Esophagus squamous epithelium (tissue), 5 donors: ENCODE measurements at regions not wholly inside any gene's neighbourhood (a gene's known extent, or its start where the extent isn't known, plus 50 kb on each side); places are given as distances from the start of the nearest gene placed in this dataset.

Source experiments
- DNase-seq: peaks from one replicate; lab custom pipeline; 2025; lab: John Stamatoyannopoulos, UW
- H3K27ac ChIP-seq, 4 donors: fragments of 200-600 bp; sonication (generic); one replicate each; pipeline ENCODE4 v1.5.1; 2016 to 2019; ENCODE audit warnings: mild to moderate bottlenecking in 1 of 4
- H3K27me3 ChIP-seq, 4 donors: fragments of 200-600 bp; sonication (generic); 1 replicate in 3 of 4; 2 replicates in 1 of 4; pipeline versions ENCODE4 v1.5.1 to v1.6.0; 2017 to 2021; ENCODE audit warnings: antibody characterized with exemption in 1 of 4
- H3K36me3 ChIP-seq, 3 donors: fragments of 200-600 bp; sonication (generic); one replicate each; pipeline ENCODE4 v1.5.1; 2016 to 2019
- H3K4me1 ChIP-seq, 3 donors: fragments of 200-600 bp; sonication (generic); one replicate each; pipeline ENCODE4 v1.5.1; 2017 to 2019
- H3K4me3 ChIP-seq, 4 donors: fragments of 200-600 bp; sonication (generic); 1 replicate in 3 of 4; 2 replicates in 1 of 4; pipeline ENCODE4 v1.5.1; 2016 to 2019; ENCODE audit warnings: mild to moderate bottlenecking in 2 of 4, moderate library complexity in 1 of 4
- H3K9me3 ChIP-seq, 3 donors: fragments of 200-600 bp; sonication (generic); one replicate each; pipeline ENCODE4 v1.5.1; 2016 to 2019
- CTCF ChIP-seq, 6 experiments: fragments of 450-650 bp in 4 of 6; fragments of 200-600 bp in 2 of 6; sonication (generic) in 2 of 6; IDR thresholded peaks; one replicate each; pipeline ENCODE4 v1.5.1; 2016 to 2019; ENCODE audit warnings: antibody characterized with exemption in 6 of 6, mild to moderate bottlenecking in 4 of 6, moderate library complexity in 4 of 6
- POLR2A ChIP-seq, 4 donors: fragments of 450-650 bp; IDR thresholded peaks; one replicate each; pipeline ENCODE4 v1.6.1; 2017; ENCODE audit warnings: antibody characterized with exemption in 4 of 4, mild to moderate bottlenecking in 4 of 4, moderate library complexity in 3 of 4
- WGBS, 2 donors: methylation state at CpG; one replicate each; pipeline ENCODE4 v1.1.5; 2018; 5-methylcytosine and 5-hydroxymethylcytosine counted together
- intact Hi-C: fragments of 100-400 bp; cut with DNase I; formaldehyde crosslinking; loops from one replicate; pipeline ENCODE4 v1.15.0; 2022
- donor health status: DM: yes; HTN: yes; CAD: no.

GRCh38 chr3:514192-514591 is 317.6 kb downstream of the CHL1 start:
- H3K9me3 ChIP-seq: no peaks in the 10 kb centered on the region
- no peak overlapping the region for H3K4me3 ChIP-seq
- DNase-seq: no peak
- H3K27me3 ChIP-seq: no peaks in the 10 kb centered on the region
- H3K27ac ChIP-seq: no peak overlapping the region
- no peaks in the 10 kb centered on the region for H3K36me3 ChIP-seq
- 49 to 63% methylated on average over 2 of the region's 2 CpGs for WGBS, 2 donors
- TF ChIP-seq POLR2A (IDR thresholded peaks at IDR 0.05) (no peak), CTCF (IDR thresholded peaks at IDR 0.05) (no peak)
- no peaks in the 10 kb centered on the region for H3K4me1 ChIP-seq
- intact Hi-C loops: no loop called here

DNA sequence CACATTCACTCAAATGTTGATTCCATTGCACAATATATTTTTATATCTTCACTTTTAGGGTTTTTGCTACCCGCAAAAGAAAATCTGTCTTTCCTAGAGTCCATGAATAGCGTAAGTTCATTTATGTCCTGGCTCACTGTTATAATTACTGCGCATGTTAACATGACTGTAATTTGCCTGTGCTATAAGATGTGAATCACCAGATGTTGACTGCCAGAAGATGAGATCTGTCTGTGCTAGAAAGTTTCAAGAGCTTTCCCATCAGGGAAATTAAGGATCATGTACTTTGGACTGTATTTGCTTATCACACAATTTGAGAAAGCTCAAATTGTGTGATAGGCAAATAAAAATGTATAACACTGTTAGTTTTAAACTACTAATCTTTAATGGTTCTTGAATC is 322.5 kb downstream of the CHL1 start:
- Histone ChIP-seq H3K36me3 (no peaks in the 10 kb centered on the region), H3K9me3 (no peaks in the 10 kb centered on the region), H3K27ac (no peak overlapping the region), H3K4me1 (no peaks in the 10 kb centered on the region), H3K4me3 (no peak overlapping the region), H3K27me3 (no peaks in the 10 kb centered on the region)
- intact Hi-C loops: no loop called here
- no peak for TF ChIP-seq POLR2A (IDR thresholded peaks at IDR 0.05)
- no peak for TF ChIP-seq CTCF (IDR thresholded peaks at IDR 0.05)
- no peak for DNase-seq
- 84 to 100% methylated on average over 3 of the region's 3 CpGs for WGBS, 2 donors

GRCh38 chr3:522888-523287 is 326.3 kb downstream of the CHL1 start:
- Histone ChIP-seq H3K9me3 (no peaks in the 10 kb centered on the region), H3K27me3 (no peaks in the 10 kb centered on the region), H3K27ac (no peak overlapping the region), H3K4me3 (no peak overlapping the region), H3K36me3 (no peaks in the 10 kb centered on the region), H3K4me1 (no peaks in the 10 kb centered on the region)
- intact Hi-C loops: no loop called here
- TF ChIP-seq CTCF (IDR thresholded peaks at IDR 0.05) (no peak), POLR2A (IDR thresholded peaks at IDR 0.05) (no peak)
- DNase-seq: no peak
- WGBS, 2 donors: 43 to 50% methylated on average over 4 of the region's 4 CpGs

DNA sequence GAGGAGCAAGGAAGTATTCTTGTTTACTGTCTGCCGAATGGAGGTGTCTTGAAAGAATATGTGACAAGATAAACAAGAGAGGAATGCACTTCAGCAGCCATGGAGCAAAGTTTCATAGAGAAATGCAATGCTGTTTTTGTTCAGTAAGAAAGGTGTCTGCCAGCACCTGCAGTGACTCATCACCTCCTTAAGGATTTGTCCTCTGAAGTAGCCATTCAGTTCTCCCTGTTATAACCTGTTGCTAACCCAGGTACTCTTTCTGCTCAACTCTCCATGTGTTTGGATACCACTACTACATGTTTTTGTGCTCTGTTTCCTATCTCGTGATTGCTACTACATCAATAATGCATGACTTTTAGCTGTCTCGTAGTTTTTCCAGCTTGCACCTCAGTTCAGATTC is 328.9 kb downstream of the CHL1 start:
- WGBS, 2 donors: 57 to 77% methylated on average over 3 of the region's 3 CpGs
- Histone ChIP-seq H3K9me3 (no peaks in the 10 kb centered on the region), H3K4me3 (no peak overlapping the region), H3K36me3 (no peaks in the 10 kb centered on the region), H3K27me3 (no peaks in the 10 kb centered on the region), H3K4me1 (no peaks in the 10 kb centered on the region), H3K27ac (no peak overlapping the region)
- intact Hi-C loops: no loop called here
- DNase-seq: no peak
- TF ChIP-seq POLR2A (IDR thresholded peaks at IDR 0.05): no peak
- no peak for TF ChIP-seq CTCF (IDR thresholded peaks at IDR 0.05)

DNA sequence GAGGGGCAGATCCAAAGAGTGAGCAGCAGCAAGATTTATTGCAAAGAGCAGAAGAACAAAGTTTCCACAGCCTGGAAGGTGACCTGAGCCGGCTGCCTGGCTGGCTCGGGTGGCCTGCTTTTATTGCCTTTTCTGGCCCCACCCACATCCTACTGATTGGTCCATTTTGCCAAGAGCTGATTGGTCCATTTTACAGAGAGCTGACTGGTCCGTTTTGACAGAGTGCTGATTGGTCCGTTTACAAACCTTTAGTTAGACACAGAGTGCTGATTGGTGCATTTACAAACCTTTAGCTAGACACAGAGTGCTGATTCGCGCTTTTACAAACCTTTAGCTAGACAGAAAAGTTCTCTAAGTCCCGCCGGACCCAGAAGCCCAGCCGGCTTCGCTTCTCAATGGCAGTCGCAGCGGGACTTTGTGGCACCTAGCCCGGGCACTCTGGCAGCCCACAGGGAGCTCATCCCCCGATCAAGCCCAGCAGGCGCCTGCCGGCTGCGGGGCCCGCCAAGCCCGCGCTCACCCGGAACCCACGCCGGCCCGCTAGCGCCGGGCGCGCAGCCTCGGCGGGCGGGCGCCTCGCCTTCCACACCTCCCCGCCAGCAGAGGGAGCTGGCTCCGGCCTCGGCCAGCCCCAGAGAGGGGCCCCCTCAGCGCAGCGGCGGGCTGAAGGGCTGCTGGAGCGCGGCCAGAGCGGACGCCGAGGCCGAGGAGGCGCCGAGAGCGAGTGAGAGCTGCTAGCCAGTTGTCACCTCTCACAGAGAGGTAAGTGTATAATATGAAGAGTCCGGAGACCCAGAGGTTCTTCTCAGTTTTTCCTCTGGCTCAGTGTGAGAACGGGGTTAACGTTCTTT is 339.2 kb downstream of the CHL1 start:
- intact Hi-C loops: no loop called here
- peak overlapping the region; percentile 25 to 65 (median 42) for H3K4me3 ChIP-seq
- H3K27me3 ChIP-seq: no peaks in the 10 kb centered on the region
- H3K27ac ChIP-seq: peak overlapping the region in 2 of 4 donors; percentile 11 to 15
- H3K4me1 ChIP-seq: no peaks in the 10 kb centered on the region
- 37 to 45% methylated on average over 8 of the region's 51 CpGs for WGBS, 2 donors
- peaks cover 0 to 8% (median 0%) of the 10 kb centered on the region in 3 donors for H3K9me3 ChIP-seq
- no peaks in the 10 kb centered on the region for H3K36me3 ChIP-seq
- DNase-seq: no peak
- no peak for TF ChIP-seq POLR2A (IDR thresholded peaks at IDR 0.05)
- TF ChIP-seq CTCF (IDR thresholded peaks at IDR 0.05): peak in 3 of 6 experiments; percentile 13 to 40 (median 31)
